ENCODE measurements at regions not wholly inside any gene's neighbourhood (a gene's known extent, or its start where the extent isn't known, plus 50 kb on each side); places are given as distances from the start of the nearest gene placed in this dataset.

- no TSS peak for BruUV-seq (replicated peaks)
- Histone ChIP-seq H3K4me2 (ENCODE audit: insufficient read depth, low read length) (no peak overlapping the region), H3K9me3 (replicated peaks; ENCODE audit: control insufficient read depth, insufficient read depth, low read length) (no peaks in the 10 kb centered on the region), H3K9me1 (replicated peaks; ENCODE audit: control insufficient read depth, extremely low read depth, insufficient read depth, low read length) (no peaks in the 10 kb centered on the region), H3K36me3 (ENCODE audit: control insufficient read depth in 2 of 2, extremely low read depth in 1 of 2, insufficient read depth in 2 of 2, low read length in 2 of 2) (no peaks in the 10 kb centered on the region), H3K9ac (replicated peaks; ENCODE audit: extremely low read depth, insufficient read depth, low read length) (no peak overlapping the region), H2AFZ (ENCODE audit: low read depth, low read length) (no peak overlapping the region), H3K79me2 (ENCODE audit: control insufficient read depth, insufficient read depth, low read length) (no peaks in the 10 kb centered on the region), H3K27ac (ENCODE audit: insufficient read depth, low read depth, low read length) (no peak overlapping the region), H3K27me3 (ENCODE audit: control insufficient read depth in 2 of 2, insufficient read depth in 2 of 2, low read length in 2 of 2) (no peaks in the 10 kb centered on the region), H3K4me3 (replicated peaks in 1 of 3; ENCODE audit: insufficient read depth in 1 of 3, low read depth in 1 of 3, low read length in 3 of 3) (no peak overlapping the region), H3K4me1 (ENCODE audit: control insufficient read depth, extremely low read depth, insufficient read depth, low read length) (no peaks in the 10 kb centered on the region), H4K20me1 (replicated peaks; ENCODE audit: control insufficient read depth, extremely low read depth, insufficient read depth, low read length) (no peaks in the 10 kb centered on the region)
- DNase-seq (ENCODE audit: low read depth, low spot score) (no peak), FAIRE-seq (peak; percentile 64)
- ChIA-PET POLR2A (no interaction called here), CTCF (no interaction called here)
- TF ChIP-seq POLR2AphosphoS5 (IDR thresholded peaks at IDR 0.05; ENCODE audit: insufficient read depth, low read depth, low read length) (no peak), MAX (IDR thresholded peaks at IDR 0.05; ENCODE audit: insufficient read depth, insufficient read length) (no peak), JUN (IDR thresholded peaks at IDR 0.05; ENCODE audit: borderline replicate concordance, insufficient read depth, insufficient read length, low read depth) (no peak), EZH2 (IDR thresholded peaks at IDR 0.05; ENCODE audit: borderline replicate concordance, low read depth, low read length, severe bottlenecking) (no peak), POLR2A (IDR thresholded peaks at IDR 0.05; ENCODE audit: low read depth, low read length) (no peak), MYC (IDR thresholded peaks at IDR 0.05; ENCODE audit: low read depth, low read length) (no peak), GATA2 (IDR thresholded peaks at IDR 0.05; ENCODE audit: insufficient read depth, insufficient read length, low read depth, low read length) (no peak), FOS (IDR thresholded peaks at IDR 0.05; ENCODE audit: borderline replicate concordance, insufficient read depth, low read length) (no peak), CTCF (IDR thresholded peaks at IDR 0.05; ENCODE audit: extremely low read depth in 1 of 2, insufficient read depth in 1 of 2, low read depth in 1 of 2, low read length in 2 of 2) (no peak)
- intact Hi-C loops (cut with micrococcal nuclease) (no loop called here), dilution Hi-C loops (cut with MboI; ENCODE audit: extremely low pct_ligation_motif_present, low sequenced_read_pairs) (no loop called here)
These were observed 134.8 kb upstream of the IRX6 start for GRCh38 chr16:55189224-55189623.

Measured in endothelial cell of umbilical vein (primary cell).